Liver (tissue), 8 donors: ENCODE measurements at regions not wholly inside any gene's neighbourhood (a gene's known extent, or its start where the extent isn't known, plus 50 kb on each side); places are given as distances from the start of the nearest gene placed in this dataset.

Experiments used
- DNase-seq: peaks from one replicate; pipeline ENCODE4 v3.0.0-alpha.2; 2017; ENCODE audit warnings: low spot score
- H3K27ac ChIP-seq, 2 donors: one replicate each; pipeline ENCODE4 v1.7.0; 2013; ENCODE audit warnings: inconsistent platforms in 2 of 2, low read length in 2 of 2, control low read depth in 1 of 2, low read depth in 1 of 2, mild to moderate bottlenecking in 1 of 2
- H3K27me3 ChIP-seq, 4 donors: one replicate each; pipeline versions ENCODE4 v1.6.1 to v1.7.0; 2013; ENCODE audit warnings: low read length in 3 of 4, inconsistent platforms in 1 of 4, mild to moderate bottlenecking in 1 of 4, moderate library complexity in 1 of 4; ENCODE audit not compliant: control insufficient read depth in 4 of 4, insufficient read depth in 4 of 4
- H3K36me3 ChIP-seq, 4 donors: one replicate each; pipeline versions ENCODE4 v1.6.1 to v1.7.0; 2013; ENCODE audit warnings: low read length in 3 of 4, mild to moderate bottlenecking in 3 of 4, low read depth in 1 of 4, moderate library complexity in 1 of 4; ENCODE audit not compliant: control insufficient read depth in 4 of 4, insufficient read depth in 3 of 4
- H3K4me1 ChIP-seq, 4 donors: one replicate each; pipeline versions ENCODE4 v1.6.1 to v1.7.0; 2013; ENCODE audit warnings: low read length in 3 of 4, mild to moderate bottlenecking in 3 of 4, moderate library complexity in 1 of 4; ENCODE audit not compliant: control insufficient read depth in 4 of 4, insufficient read depth in 4 of 4
- H3K4me3 ChIP-seq, 3 donors: one replicate each; pipeline versions ENCODE4 v1.6.1 to v1.7.0; 2013; ENCODE audit warnings: low read length in 3 of 3, control low read depth in 1 of 3, low read depth in 1 of 3, mild to moderate bottlenecking in 1 of 3
- H3K9ac ChIP-seq, 2 donors: one replicate each; pipeline ENCODE4 v1.7.0; 2013; ENCODE audit warnings: low read length in 2 of 2, mild to moderate bottlenecking in 2 of 2, moderate library complexity in 2 of 2, control low read depth in 1 of 2, low read depth in 1 of 2
- H3K9me3 ChIP-seq, 4 donors: one replicate each; pipeline versions ENCODE4 v1.6.1 to v1.7.0; 2013; ENCODE audit warnings: low read length in 3 of 4; ENCODE audit not compliant: control insufficient read depth in 4 of 4
- ATF3 ChIP-seq: IDR thresholded peaks from 2 replicates; pipeline ENCODE4 v1.6.1; 2016; ENCODE audit warnings: antibody characterized with exemption
- CTCF ChIP-seq: fragments of 150-350 bp; IDR thresholded peaks from 2 replicates; pipeline ENCODE4 v1.5.1; 2017; ENCODE audit warnings: improper control_type of control experiment, low read depth, low read length; ENCODE audit not compliant: missing input control
- EGR1 ChIP-seq, 2 donors: IDR thresholded peaks; 2 replicates each; pipeline ENCODE4 v1.6.1; 2016 to 2018; ENCODE audit warnings: antibody characterized with exemption in 2 of 2, low read depth in 2 of 2
- FOXA1 ChIP-seq: IDR thresholded peaks from 2 replicates; pipeline ENCODE4 v1.6.1; 2016; ENCODE audit warnings: antibody characterized with exemption
- FOXA2 ChIP-seq: IDR thresholded peaks from 2 replicates; pipeline ENCODE4 v1.6.1; 2016; ENCODE audit warnings: antibody characterized with exemption
- GABPA ChIP-seq, 2 donors: IDR thresholded peaks in 1 of 2; conservative IDR thresholded peaks in 1 of 2; 2 replicates each; pipeline ENCODE4 v1.6.1; 2016; ENCODE audit warnings: antibody characterized with exemption in 2 of 2, mild to moderate bottlenecking in 1 of 2, moderate library complexity in 1 of 2
- HNF4A ChIP-seq, 2 donors: conservative IDR thresholded peaks; 2 replicates each; pipeline ENCODE4 v1.6.1; 2016; ENCODE audit warnings: antibody characterized with exemption in 2 of 2, mild to moderate bottlenecking in 2 of 2
- HNF4G ChIP-seq: IDR thresholded peaks from 2 replicates; pipeline ENCODE4 v1.6.1; 2016; ENCODE audit warnings: antibody characterized with exemption
- JUND ChIP-seq, 2 donors: IDR thresholded peaks; 2 replicates each; pipeline ENCODE4 v1.6.1; 2016; ENCODE audit warnings: antibody characterized with exemption in 2 of 2
- MAX ChIP-seq: IDR thresholded peaks from 2 replicates; pipeline ENCODE4 v1.6.1; 2016; ENCODE audit warnings: antibody characterized with exemption
- NR2F2 ChIP-seq: IDR thresholded peaks from 2 replicates; pipeline ENCODE4 v1.6.1; 2016; ENCODE audit warnings: antibody characterized with exemption
- RAD21 ChIP-seq, 2 donors: IDR thresholded peaks; 2 replicates each; pipeline ENCODE4 v1.6.1; 2016; ENCODE audit warnings: antibody characterized with exemption in 2 of 2, mild to moderate bottlenecking in 2 of 2
- REST ChIP-seq: IDR thresholded peaks from 2 replicates; pipeline ENCODE4 v1.6.1; 2016; ENCODE audit warnings: antibody characterized with exemption, mild to moderate bottlenecking
- RXRA ChIP-seq, 2 donors: IDR thresholded peaks; 2 replicates each; pipeline ENCODE4 v1.6.1; 2017 to 2018; ENCODE audit warnings: antibody characterized with exemption in 2 of 2, mild to moderate bottlenecking in 1 of 2
- SP1 ChIP-seq: IDR thresholded peaks from 2 replicates; pipeline ENCODE4 v1.6.1; 2018; ENCODE audit warnings: antibody characterized with exemption, mild to moderate bottlenecking
- TAF1 ChIP-seq: conservative IDR thresholded peaks from 2 replicates; pipeline ENCODE4 v1.6.1; 2016; ENCODE audit warnings: antibody characterized with exemption, mild to moderate bottlenecking
- YY1 ChIP-seq: IDR thresholded peaks from 2 replicates; pipeline ENCODE4 v1.6.1; 2016; ENCODE audit warnings: antibody characterized with exemption, mild to moderate bottlenecking
- ZBTB33 ChIP-seq: IDR thresholded peaks from 2 replicates; pipeline ENCODE4 v1.6.1; 2016; ENCODE audit warnings: antibody characterized with exemption
- WGBS: extraction: QIAGEN DNeasy Blood & Tissue Kit; methylation state at CpG from one replicate; pipeline ENCODE4 v1.1.7; 2013; 5-methylcytosine and 5-hydroxymethylcytosine counted together
- donor health status: healthy.
- donor health status: healthy.
- donor health status: healthy.
- donor health status: healthy.
- donor health status: healthy.

- Histone ChIP-seq H3K27me3 (no peaks in the 10 kb centered on the region), H3K9ac (no peak overlapping the region), H3K9me3 (no peaks in the 10 kb centered on the region), H3K36me3 (no peaks in the 10 kb centered on the region), H3K4me1 (no peaks in the 10 kb centered on the region), H3K27ac (no peak overlapping the region), H3K4me3 (no peak overlapping the region)
- no peak for TF ChIP-seq TAF1
- TF ChIP-seq EGR1 (IDR thresholded peaks at IDR 0.05; ENCODE audit: low read depth in 2 of 2): no peak
- WGBS: 76% methylated on average over 1 of the region's 1 CpG
- no peak for DNase-seq
These were observed 260.5 kb upstream of the RORA start for GRCh38 chr15:61489571-61489970.

GRCh38 chr15:61483599-61483998 lies 254.5 kb upstream of the RORA start:
- Histone ChIP-seq H3K4me3 (no peak overlapping the region), H3K4me1 (no peaks in the 10 kb centered on the region), H3K9me3 (no peaks in the 10 kb centered on the region), H3K36me3 (no peaks in the 10 kb centered on the region), H3K9ac (no peak overlapping the region), H3K27ac (no peak overlapping the region), H3K27me3 (no peaks in the 10 kb centered on the region)
- TF ChIP-seq JUND (IDR thresholded peaks at IDR 0.05): no peak
- no peak for TF ChIP-seq FOXA1
- TF ChIP-seq TAF1: no peak
- TF ChIP-seq EGR1 (IDR thresholded peaks at IDR 0.05; ENCODE audit: low read depth in 2 of 2): no peak
- no peak for TF ChIP-seq HNF4G
- no peak for TF ChIP-seq NR2F2
- no peak for TF ChIP-seq MAX
- no peak for TF ChIP-seq SP1
- TF ChIP-seq RXRA (IDR thresholded peaks at IDR 0.05): no peak
- no peak for TF ChIP-seq ATF3
- TF ChIP-seq RAD21 (IDR thresholded peaks at IDR 0.05): no peak
- no peak for TF ChIP-seq REST
- no peak for TF ChIP-seq FOXA2
- TF ChIP-seq CTCF: no peak
- no peak for TF ChIP-seq YY1
- no peak for TF ChIP-seq GABPA (IDR thresholded peaks at IDR 0.05 in 1 of 2, conservative IDR thresholded peaks at IDR 0.05 in 1 of 2)
- TF ChIP-seq ZBTB33: no peak
- TF ChIP-seq HNF4A (conservative IDR thresholded peaks at IDR 0.05): no peak
- DNase-seq: no peak
- WGBS: 97% methylated on average over 5 of the region's 6 CpGs
